SK-N-SH treated with all-trans-retinoic acid at 6 μM for 48 hours (cell line): ENCODE measurements at regions not wholly inside any gene's neighbourhood (a gene's known extent, or its start where the extent isn't known, plus 50 kb on each side); places are given as distances from the start of the nearest gene placed in this dataset.

ENCODE experiments used
- ATAC-seq: fragments of 200-7000 bp; cut with Tn5 transposase; 3 replicates; pipeline ENCODE4 v1.9.1; 2020; ENCODE audit warnings: mild to moderate bottlenecking, moderate library complexity
- ARNTL ChIP-seq: fragments of 450-650 bp; formaldehyde crosslinking; IDR thresholded peaks from 2 replicates; pipeline ENCODE4 v1.5.0; 2020; ENCODE audit warnings: low read depth, mild to moderate bottlenecking, moderate library complexity, borderline replicate concordance
- BACH2 ChIP-seq: fragments of 250-450 bp; sonication (Bioruptor Pico); IDR thresholded peaks from 2 replicates; pipeline ENCODE4 v1.9.0; 2021; ENCODE audit warnings: mild to moderate bottlenecking, borderline replicate concordance
- CREB5 ChIP-seq: fragments of 250-450 bp; sonication (Bioruptor Pico); IDR thresholded peaks from 2 replicates; pipeline ENCODE4 v1.5.1; 2020; ENCODE audit warnings: low read depth, mild to moderate bottlenecking, moderate library complexity
- CSDC2 ChIP-seq: fragments of 250-450 bp; sonication (Bioruptor Pico); IDR thresholded peaks from 2 replicates; pipeline ENCODE4 v1.5.0; 2020; ENCODE audit warnings: mild to moderate bottlenecking, moderate library complexity
- CSRNP3 ChIP-seq: fragments of 250-450 bp; sonication (Bioruptor Pico); IDR thresholded peaks from 2 replicates; pipeline ENCODE4 v1.5.1; 2021; ENCODE audit warnings: mild to moderate bottlenecking, moderate library complexity
- ESRRG ChIP-seq: fragments of 250-450 bp; sonication (Bioruptor Pico); IDR thresholded peaks from 2 replicates; pipeline ENCODE4 v1.6.1; 2021; ENCODE audit warnings: mild to moderate bottlenecking
- GLIS3 ChIP-seq: fragments of 250-450 bp; sonication (Bioruptor Pico); IDR thresholded peaks from 2 replicates; pipeline ENCODE4 v1.5.0; 2020; ENCODE audit warnings: mild to moderate bottlenecking, moderate library complexity
- ISL1 ChIP-seq: fragments of 250-450 bp; sonication (Bioruptor Pico); IDR thresholded peaks from 2 replicates; pipeline ENCODE4 v2.1.2; 2022; ENCODE audit warnings: mild to moderate bottlenecking, moderate library complexity
- OSR1 ChIP-seq: fragments of 250-450 bp; sonication (Bioruptor Pico); IDR thresholded peaks from 2 replicates; pipeline ENCODE4 v1.8.0; 2022; ENCODE audit warnings: moderate library complexity, mild to moderate bottlenecking, inconsistent platforms
- PATZ1 ChIP-seq: fragments of 250-450 bp; sonication (Bioruptor Pico); IDR thresholded peaks from 2 replicates; pipeline ENCODE4 v1.8.0; 2020; ENCODE audit warnings: mild to moderate bottlenecking, moderate library complexity, borderline replicate concordance
- POU6F1 ChIP-seq: fragments of 250-450 bp; sonication (Bioruptor Pico); IDR thresholded peaks from 2 replicates; pipeline ENCODE4 v1.8.0; 2021; ENCODE audit warnings: low read depth, mild to moderate bottlenecking, moderate library complexity, borderline replicate concordance
- PPARA ChIP-seq: fragments of 250-450 bp; sonication (Bioruptor Pico); IDR thresholded peaks from 2 replicates; pipeline ENCODE4 v1.5.0; 2020; ENCODE audit warnings: mild to moderate bottlenecking, borderline replicate concordance
- RARB ChIP-seq: fragments of 250-450 bp; sonication (Bioruptor Pico); IDR thresholded peaks from 2 replicates; pipeline ENCODE4 v1.8.0; 2021; ENCODE audit warnings: mild to moderate bottlenecking, moderate library complexity
- SNAI2 ChIP-seq: fragments of 250-450 bp; sonication (Bioruptor Pico); IDR thresholded peaks from 2 replicates; pipeline ENCODE4 v1.5.0; 2020; ENCODE audit warnings: mild to moderate bottlenecking, moderate library complexity
- TCF4 ChIP-seq: fragments of 250-450 bp; sonication (Bioruptor Pico); IDR thresholded peaks from 2 replicates; pipeline ENCODE4 v1.8.0; 2021; ENCODE audit warnings: mild to moderate bottlenecking, moderate library complexity, borderline replicate concordance
- TOX ChIP-seq: fragments of 250-450 bp; sonication (Bioruptor Pico); IDR thresholded peaks from 2 replicates; pipeline ENCODE4 v1.8.0; 2021; ENCODE audit warnings: mild to moderate bottlenecking, moderate library complexity, borderline replicate concordance
- TSHZ2 ChIP-seq: fragments of 250-450 bp; sonication (Bioruptor Pico); IDR thresholded peaks from 2 replicates; pipeline ENCODE4 v1.5.0; 2020; ENCODE audit warnings: mild to moderate bottlenecking, moderate library complexity
- ZC3H10 ChIP-seq: fragments of 250-450 bp; sonication (Bioruptor Pico); IDR thresholded peaks from 2 replicates; pipeline ENCODE4 v1.5.1; 2021; ENCODE audit warnings: mild to moderate bottlenecking, moderate library complexity
- ZFP3 ChIP-seq: fragments of 250-450 bp; sonication (Bioruptor Pico); IDR thresholded peaks from 2 replicates; pipeline ENCODE4 v1.5.0; 2020; ENCODE audit warnings: mild to moderate bottlenecking, moderate library complexity
- ZFP30 ChIP-seq: fragments of 450-650 bp; formaldehyde crosslinking; IDR thresholded peaks from 2 replicates; pipeline ENCODE4 v1.5.0; 2022; ENCODE audit warnings: mild to moderate bottlenecking, moderate library complexity
- ZNF565 ChIP-seq: fragments of 450-650 bp; formaldehyde crosslinking; conservative IDR thresholded peaks from 2 replicates; pipeline ENCODE4 v1.5.0; 2020; ENCODE audit warnings: low read depth, mild to moderate bottlenecking, moderate library complexity
- ZNF70 ChIP-seq: fragments of 450-650 bp; formaldehyde crosslinking; IDR thresholded peaks from 2 replicates; pipeline ENCODE4 v1.5.0; 2020; ENCODE audit warnings: mild to moderate bottlenecking, moderate library complexity
- ZNF8 ChIP-seq: fragments of 450-650 bp; formaldehyde crosslinking; IDR thresholded peaks from 2 replicates; pipeline ENCODE4 v1.5.0; 2020; ENCODE audit warnings: mild to moderate bottlenecking, moderate library complexity

GRCh38 chr14:71628433-71628832 is 303.8 kb upstream of the RGS6 start:
- TF ChIP-seq ARNTL (CRISPR knock-in tag) = peak; percentile 33; the same call in 1 of the 2 replicates
- TF ChIP-seq CREB5 = no peak
- no peak for TF ChIP-seq ESRRG (CRISPR knock-in tag)
- TF ChIP-seq ZNF8 (CRISPR knock-in tag) = no peak
- no peak for TF ChIP-seq GLIS3
- TF ChIP-seq CSDC2 (CRISPR knock-in tag) = no peak
- no peak for TF ChIP-seq SNAI2 (CRISPR knock-in tag)
- no peak for TF ChIP-seq PPARA (CRISPR knock-in tag)
- TF ChIP-seq BACH2 (CRISPR knock-in tag) = no peak; the same call in 1 of the 2 replicates
- 0 out of 2 replicates have a peak, but pooled peaks have one; percentile 18 for TF ChIP-seq CSRNP3 (CRISPR knock-in tag)
- 0 out of 2 replicates have a peak, but pooled peaks have one; percentile 57 for TF ChIP-seq ZC3H10 (CRISPR knock-in tag)
- TF ChIP-seq OSR1 (CRISPR knock-in tag) = no peak
- TF ChIP-seq ZNF565 (CRISPR knock-in tag) = 0 out of 2 replicates have a peak, but pooled peaks have one; percentile 18
- TF ChIP-seq ZFP30 (CRISPR knock-in tag) = no peak
- peak; percentile 70; the same call in 1 of the 2 replicates for TF ChIP-seq PATZ1
- no peak for TF ChIP-seq POU6F1 (CRISPR knock-in tag)
- no peak for TF ChIP-seq ZFP3 (CRISPR knock-in tag)
- TF ChIP-seq TOX (CRISPR knock-in tag) = no peak
- peak; percentile 47; the same call in 1 of the 2 replicates for TF ChIP-seq TCF4 (CRISPR knock-in tag)
- peak; percentile 97 for TF ChIP-seq ISL1 (CRISPR knock-in tag)
- TF ChIP-seq TSHZ2 = no peak; the same call in 1 of the 2 replicates
- TF ChIP-seq ZNF70 (CRISPR knock-in tag) = peak; percentile 31; the same call in 1 of the 2 replicates
- no peak for TF ChIP-seq RARB
- TF ChIP-seq, all 23 proteins: peak for 8
- ATAC-seq = peak; percentile 31; the same call in 2 of the 3 replicates

GRCh38 chr14:71629250-71629649 is 303.0 kb upstream of the RGS6 start:
- no peak for TF ChIP-seq ZNF565 (CRISPR knock-in tag)
- TF ChIP-seq SNAI2 (CRISPR knock-in tag) = no peak
- TF ChIP-seq ARNTL (CRISPR knock-in tag) = no peak
- no peak for TF ChIP-seq ZFP3 (CRISPR knock-in tag)
- TF ChIP-seq CSDC2 (CRISPR knock-in tag) = no peak
- TF ChIP-seq PATZ1 = no peak
- TF ChIP-seq TOX (CRISPR knock-in tag) = no peak
- no peak for TF ChIP-seq TCF4 (CRISPR knock-in tag)
- TF ChIP-seq ZC3H10 (CRISPR knock-in tag) = no peak
- ATAC-seq = peak; percentile 52
